NK-92 (cell line): ENCODE measurements at regions not wholly inside any gene's neighbourhood (a gene's known extent, or its start where the extent isn't known, plus 50 kb on each side); places are given as distances from the start of the nearest gene placed in this dataset.
"Not testable (repeated sequence)": the region's sequence is repeated elsewhere in the genome, so short reads cannot be mapped to it uniquely, and the experiment has no call there.

ENCODE experiments used
- DNase-seq: peaks from one replicate; lab custom pipeline; 2025; ENCODE audit not compliant: unreplicated experiment; lab: John Stamatoyannopoulos, UW

DNA sequence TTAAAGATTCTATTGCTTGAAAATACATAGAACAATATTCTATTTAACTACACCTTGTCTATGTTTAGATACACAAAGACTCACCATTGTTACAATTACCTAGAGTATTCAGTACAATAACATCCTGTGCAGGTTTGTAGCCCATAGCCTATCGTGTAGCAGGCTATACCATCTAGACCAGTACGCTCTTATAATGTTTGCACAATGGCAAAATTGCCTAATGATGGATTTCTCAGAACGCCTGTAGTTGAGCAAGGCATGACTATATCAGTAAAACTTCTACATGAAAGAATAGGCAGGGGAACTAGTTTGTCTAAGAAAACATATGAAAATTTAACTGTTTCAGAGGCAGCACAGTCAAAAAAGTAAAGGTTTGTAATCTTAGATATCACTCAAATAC is 375.9 kb downstream of the DAD1 start:
- no peak for DNase-seq

DNA sequence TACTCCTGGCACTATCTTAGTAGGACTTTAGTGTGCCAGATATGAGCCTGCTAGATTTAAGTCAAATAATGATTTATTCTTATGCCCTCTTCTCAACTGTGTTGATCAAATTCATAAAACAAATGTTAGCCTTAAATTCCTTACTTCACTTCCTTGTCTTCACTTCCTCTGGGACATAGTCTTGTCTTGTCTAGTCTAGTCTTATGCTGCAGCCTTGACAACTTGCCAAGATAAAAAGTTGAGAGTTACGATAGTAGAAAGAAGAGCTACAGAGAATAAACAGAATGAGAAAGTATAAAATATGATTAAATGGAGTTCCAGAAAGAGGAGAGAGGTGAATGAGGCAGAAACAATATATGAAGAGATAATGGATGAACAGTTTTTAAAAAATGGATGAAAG is 378.1 kb downstream of the DAD1 start:
- no peak for DNase-seq

DNA sequence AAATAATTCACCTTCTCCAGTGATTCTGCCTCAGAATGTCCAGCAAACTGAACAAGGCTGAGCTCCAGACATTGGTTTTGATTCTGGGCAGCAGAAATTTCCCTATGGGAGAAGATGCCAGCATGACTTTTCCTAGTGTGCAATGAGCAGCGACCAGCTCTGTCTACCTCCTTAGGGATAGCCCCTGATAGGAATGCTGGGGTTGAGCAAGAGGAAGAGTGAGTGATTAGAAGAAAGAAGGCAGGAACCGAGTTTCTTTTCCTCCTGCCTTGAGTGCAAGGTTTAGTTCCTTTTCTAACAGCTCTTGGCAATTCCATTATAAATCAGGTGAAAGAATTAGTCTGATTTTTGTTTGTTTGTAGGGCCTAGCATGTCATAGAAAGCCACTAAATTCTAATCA is 379.0 kb downstream of the DAD1 start:
- DNase-seq: no peak

DNA sequence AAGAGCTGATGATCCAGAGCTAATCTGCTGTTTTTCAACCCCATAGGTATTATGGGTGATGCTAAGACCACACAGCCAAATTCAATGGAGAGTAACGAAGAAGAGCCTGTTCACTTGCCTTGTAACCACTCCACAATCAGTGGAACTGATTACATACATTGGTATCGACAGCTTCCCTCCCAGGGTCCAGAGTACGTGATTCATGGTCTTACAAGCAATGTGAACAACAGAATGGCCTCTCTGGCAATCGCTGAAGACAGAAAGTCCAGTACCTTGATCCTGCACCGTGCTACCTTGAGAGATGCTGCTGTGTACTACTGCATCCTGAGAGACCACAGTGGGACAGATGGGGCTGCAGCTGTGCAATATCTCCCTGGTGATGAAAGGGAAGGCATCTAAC is 386.0 kb downstream of the DAD1 start:
- DNase-seq: no peak

DNA sequence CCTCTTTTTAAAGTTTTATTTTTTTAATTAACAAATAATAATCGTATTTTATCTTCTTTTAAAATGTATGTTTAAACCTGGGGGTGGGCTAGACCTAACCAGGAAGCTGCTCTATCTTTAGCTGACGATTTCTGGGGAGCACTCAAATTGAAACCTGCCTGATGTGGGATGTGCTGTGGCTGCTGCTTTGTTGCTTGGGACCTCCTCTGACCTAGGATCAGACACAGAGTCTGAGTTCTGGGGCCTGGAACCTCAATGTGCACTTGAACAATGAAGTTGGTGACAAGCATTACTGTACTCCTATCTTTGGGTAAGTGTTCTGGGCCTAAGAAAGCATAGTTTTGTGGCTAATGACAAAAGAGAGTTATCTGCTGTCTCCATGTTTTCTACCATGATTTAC is 386.7 kb downstream of the DAD1 start:
- no peak for DNase-seq

DNA sequence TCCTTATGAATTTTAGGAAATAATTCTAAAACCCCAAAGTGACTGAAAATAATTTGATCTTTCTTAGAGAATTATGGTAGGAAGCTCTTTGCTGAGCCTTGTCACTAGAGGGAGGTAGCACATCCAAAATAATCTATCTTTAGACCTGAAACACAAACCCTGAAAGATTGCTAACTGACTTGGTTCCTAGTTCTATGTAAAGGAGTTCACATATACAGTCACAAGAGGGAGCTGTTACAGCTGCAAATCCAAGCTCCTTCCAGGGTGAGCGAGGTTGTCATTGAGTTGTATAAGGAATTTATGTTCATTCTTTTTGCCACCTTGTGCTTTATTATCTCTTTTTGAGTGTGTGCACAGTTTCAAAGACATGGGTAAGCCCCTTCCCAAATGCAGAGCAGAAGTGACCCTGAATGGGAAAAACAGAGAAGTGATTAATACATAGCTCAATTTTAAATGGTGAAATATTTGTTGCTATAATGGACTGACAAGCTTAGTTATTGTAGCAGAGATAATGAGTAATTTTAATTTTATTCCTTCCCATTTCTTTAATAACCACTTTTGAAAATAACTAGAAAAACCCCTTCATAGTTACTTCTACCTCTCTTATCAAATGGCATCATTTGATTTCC is 387.9 kb downstream of the DAD1 start:
- DNase-seq: no peak

DNA sequence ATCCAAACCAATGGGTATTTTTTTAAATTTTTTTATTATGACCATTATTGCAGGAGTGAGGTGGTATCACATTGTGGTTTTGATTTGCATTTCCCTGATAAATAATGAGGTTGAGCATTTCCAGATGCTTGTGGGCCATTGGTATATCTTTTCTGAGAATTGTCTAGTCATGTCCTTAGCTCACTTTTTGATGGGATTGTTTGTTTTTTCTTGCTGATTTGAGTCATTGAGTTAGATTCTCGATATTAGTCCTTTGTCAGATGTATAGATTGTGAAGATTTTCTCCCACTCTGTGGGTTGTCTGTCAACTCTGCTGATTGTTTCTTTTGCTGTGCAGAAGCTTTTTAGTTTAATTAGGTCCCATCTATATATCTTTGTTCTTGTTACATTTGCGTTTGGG is 388.9 kb downstream of the DAD1 start:
- DNase-seq: not testable (repeated sequence)

DNA sequence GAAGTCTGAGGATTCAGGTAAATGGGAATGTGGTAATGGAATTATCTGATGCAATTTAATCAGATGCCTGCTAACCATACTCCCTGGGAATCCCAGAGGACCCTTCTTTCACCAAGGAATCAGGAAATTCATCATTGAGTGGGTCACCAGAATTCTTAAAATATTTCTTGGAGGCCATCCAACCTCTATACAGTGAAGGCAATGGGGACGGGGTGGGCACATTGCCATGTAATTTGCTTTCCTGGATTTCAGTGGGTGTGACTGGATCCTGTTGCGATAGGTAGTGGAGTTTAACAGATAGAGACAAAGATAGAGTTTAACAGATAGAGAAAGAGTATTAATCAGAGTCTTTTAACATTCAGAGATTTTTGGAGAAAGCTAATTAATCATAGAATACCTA is 394.4 kb downstream of the DAD1 start:
- no peak for DNase-seq

DNA sequence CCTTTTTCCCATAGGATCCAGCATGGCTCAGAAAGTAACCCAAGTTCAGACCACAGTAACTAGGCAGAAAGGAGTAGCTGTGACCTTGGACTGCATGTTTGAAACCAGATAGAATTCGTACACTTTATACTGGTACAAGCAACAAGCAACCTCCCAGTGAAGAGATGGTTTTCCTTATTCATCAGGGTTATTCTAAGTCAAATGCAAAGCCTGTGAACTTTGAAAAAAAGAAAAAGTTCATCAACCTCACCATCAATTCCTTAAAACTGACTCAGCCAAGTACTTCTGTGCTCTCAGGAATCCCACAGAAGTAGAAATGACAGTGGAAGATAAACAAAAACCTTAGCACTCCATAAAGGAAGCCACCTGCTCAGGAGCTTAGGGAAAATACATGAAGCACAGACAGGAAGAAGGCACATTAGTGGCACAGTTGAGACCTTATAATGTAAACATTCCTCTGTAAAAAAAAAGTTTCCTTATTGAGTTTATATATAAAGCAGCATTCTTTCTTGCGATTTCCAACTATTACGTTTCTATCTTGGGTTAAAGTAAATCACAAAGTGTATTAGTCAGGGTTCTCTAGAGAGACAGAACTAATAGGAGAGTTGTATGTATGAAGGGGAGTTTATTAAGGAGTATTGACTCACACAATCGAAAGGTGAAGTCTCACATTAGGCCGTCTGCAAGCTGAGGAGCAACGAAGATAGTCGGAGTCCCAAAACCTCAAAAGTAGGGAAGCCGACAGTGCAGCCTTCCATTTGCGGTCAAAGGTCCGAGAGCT is 398.4 kb downstream of the DAD1 start:
- DNase-seq: no peak

DNA sequence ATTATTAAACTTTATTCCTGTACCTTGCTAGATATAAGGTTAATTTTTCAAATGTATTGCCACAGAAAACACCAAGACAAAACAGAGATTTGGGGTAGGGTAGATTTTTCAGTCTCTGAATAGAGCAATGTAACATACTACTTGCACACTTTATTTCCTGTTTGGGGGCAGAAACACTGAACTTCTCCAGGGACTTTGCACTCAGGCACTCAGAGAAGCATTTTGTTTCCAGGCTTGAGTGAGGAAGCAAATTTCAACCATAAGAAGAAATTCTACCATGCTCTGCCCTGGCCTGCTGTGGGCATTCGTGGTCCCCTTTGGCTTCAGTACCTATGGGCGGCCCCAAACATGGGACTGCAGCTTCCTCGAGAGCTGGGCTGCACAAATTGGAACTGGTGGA is 399.1 kb downstream of the DAD1 start:
- no peak for DNase-seq

DNA sequence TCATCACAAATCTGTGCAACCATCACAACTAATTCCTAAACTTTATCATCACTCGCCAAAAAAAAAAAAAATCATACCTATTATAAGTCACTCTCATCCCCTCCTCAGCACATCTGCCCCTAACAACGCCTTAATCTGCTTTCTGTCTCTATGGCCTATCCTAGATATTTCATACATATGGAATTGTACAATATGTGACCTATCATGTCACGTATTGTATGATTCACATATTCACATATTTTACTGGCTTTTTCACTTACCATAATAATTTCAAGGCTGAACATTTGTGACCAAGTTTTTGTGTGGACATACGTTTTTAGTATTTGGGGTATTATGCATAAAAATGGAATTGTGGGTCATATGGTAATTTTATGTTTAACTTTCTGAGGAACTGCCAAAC is 400.7 kb downstream of the DAD1 start:
- no peak for DNase-seq

DNA sequence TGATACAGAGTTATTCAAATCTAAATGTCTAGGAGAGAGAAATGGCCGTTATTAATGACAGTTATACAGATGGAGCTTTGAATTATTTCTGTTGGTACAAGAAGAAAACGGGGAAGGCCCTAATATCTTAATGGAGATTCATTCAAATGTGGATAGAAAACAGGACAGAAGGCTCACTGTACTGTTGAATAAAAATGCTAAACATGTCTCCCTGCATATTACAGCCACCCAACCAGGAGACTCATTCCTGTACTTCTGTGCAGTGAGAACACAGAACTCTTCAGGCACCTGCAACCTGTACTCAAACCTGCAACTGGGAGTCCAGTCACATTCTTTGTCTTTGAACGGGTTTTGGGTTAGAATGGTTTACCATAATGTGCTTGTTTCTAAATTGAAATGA is 403.2 kb downstream of the DAD1 start:
- DNase-seq: no peak

DNA sequence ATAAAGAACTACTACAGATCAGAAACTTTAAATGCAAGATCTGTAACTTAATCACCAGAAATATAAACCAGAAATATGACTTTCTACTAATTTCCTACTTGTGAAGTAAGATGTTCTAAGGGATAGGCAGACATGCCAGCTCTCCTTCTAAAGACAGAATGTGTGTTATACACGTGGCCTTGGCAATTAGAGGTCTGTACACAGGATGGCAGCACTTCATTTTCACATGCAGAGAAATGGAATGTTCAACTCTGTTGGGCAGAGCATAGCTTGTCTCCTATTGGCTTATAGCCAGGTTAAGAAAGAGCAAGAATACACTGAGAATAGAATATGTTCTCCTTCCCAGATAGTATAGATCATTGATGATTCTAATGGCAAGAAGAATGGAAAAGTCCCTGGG is 403.8 kb downstream of the DAD1 start:
- DNase-seq: no peak

DNA sequence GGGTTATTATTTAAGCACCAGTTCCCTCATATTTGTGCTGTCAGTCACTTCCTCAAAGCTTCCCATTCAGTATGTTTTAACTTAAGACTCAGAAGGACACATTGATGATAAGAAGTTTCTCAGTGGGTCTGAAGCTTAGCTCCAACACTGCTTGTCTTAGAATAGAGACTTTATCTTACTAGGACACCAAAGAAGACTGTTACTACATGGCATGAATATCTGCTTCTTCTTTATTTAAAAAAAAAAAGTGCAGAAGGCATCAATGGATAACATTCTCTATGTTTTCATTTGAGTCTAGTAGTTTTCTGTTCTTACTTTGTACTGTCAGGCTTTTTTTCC is 404.2 kb downstream of the DAD1 start:
- DNase-seq: no peak

DNA sequence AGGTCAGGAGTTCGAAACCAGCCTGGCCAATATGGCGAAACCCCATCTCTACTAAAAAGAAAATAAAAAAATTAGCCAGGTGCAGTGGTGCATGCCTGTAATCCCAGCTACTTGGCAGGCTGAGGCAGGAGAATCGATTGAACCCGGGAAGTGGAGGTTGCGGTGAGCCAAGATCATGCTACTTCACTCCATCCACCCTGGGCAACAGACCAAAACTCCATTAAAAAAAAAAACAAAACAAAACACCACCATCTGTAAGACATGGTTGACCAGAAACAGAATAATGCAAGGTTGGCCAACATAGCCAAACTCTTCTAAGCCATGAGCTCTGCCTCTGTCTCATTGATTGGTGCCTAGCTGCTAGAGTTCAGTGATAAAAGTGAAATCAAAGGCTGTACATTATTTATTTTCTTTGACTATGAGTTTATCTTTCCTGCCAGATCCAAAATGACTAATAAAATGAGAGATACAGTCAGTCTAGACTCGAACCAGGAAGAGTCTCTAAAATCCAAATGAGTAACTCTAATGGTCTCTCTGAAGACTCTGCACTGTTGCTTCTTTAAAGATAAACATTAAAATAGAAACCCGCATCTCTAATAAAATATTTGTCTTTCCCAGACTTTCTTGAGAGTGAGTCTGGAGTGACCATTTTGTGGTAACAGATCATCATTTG is 404.7 kb downstream of the DAD1 start:
- DNase-seq: no peak

DNA sequence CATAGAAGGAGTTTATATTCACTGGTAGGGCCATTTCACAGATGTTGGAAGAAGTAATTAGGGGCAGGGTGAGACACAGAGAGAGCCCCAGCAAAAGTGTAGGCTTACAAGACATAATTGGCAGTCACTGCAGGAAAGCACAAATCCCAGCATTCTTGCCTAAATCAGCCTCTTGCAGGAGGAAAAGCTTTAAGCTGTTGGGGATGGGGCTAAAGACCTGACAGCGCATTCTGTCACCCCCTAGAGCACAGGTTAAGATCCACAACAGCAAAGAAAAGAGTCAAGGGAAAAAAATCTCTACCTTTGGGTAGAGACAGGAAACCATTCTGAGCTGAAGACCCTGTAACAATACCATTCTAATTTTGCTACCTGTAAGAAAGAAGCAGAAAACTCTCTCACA is 409.0 kb downstream of the DAD1 start:
- DNase-seq: no peak

DNA sequence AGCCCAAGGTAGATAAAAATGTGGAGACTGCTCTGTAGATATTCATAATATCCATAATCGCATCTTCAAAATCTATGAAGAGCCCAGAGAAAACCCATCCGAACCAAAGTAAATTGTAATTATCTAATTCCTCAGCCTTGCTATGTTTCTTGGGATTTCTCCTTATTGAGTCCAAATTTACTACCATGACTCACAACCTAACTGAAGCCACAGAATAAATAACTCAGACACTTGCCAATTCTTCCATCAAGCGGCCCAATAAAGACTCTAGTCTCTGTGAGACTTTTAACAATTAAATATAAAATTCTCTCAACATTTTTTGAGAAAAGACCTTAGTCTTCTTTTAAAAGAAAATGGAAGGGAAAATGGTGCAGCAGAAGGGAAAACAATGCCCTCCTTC is 409.8 kb downstream of the DAD1 start:
- no peak for DNase-seq

DNA sequence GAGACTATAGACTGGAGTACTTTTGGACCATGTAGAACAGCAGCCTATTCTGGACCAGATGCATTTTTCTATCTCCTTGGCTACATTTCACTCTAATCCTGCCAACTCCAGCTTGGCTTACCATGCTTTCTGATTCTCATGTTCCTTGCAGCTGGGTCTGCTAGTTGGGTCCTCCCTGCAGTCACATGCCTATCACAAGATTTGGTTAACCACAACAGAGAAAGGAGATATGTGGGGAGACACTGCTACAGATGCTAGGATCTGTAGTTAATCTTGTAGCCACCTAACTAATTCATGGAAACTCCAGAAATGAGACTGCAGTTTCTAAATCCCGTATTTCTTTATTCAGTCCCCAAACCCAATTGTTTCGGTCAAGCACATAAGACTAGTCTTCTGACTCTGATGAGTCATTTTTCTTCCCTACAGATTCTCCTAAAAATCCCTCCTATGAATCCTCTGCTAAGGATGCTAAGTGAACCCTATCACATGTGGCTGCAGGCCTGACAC is 410.6 kb downstream of the DAD1 start:
- DNase-seq: no peak

DNA sequence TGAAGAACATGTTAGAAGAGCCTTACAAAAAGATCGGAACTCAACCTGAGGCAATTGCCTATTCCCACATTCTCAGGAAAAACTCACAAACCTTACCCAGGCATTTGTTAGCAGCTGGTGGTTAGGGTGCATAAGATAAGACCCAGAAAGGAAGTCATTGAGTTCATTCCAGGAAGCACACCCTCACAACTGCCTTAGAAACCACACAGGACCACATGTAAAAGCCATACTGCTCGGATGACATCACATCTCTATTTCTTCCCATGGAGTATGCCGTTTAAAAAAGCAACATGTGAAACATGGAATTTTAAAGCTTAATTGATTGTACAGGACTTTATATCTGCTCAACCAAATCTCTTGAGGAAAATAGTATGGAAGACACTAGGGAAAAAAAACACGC is 411.2 kb downstream of the DAD1 start:
- no peak for DNase-seq

DNA sequence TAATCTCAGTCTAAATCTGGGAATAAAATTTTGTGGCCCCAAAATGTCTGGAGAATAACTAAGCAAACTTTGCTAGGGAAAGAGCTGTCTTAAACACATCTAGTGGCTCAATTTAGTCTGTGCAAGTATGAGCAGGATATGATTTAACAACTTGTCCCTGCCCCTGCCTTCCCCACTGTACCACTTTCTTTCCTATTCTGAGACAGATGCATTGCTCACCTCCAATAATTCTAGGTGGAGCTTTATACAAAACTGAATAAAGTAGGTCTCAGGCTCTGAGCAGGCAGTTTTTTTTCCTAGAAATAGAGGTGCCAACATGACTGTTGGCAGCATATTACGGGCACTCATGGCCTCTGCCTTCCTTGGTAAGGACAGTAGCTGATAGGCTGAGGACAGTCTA is 412.1 kb downstream of the DAD1 start:
- DNase-seq: no peak

DNA sequence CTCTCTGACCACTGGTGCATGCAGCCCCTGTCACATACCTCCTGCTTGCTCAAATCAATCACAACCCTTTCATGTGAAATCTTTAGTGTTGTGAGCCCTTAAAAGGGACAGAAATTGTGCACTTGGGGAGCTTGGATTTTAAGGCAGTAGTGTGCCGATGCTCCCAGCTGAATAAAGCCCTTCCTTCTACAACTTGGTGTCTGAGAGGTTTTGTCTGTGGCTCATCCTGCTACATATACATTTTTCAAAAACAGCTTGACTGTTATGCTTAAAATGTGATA is 413.8 kb downstream of the DAD1 start:
- DNase-seq: not testable (repeated sequence)

DNA sequence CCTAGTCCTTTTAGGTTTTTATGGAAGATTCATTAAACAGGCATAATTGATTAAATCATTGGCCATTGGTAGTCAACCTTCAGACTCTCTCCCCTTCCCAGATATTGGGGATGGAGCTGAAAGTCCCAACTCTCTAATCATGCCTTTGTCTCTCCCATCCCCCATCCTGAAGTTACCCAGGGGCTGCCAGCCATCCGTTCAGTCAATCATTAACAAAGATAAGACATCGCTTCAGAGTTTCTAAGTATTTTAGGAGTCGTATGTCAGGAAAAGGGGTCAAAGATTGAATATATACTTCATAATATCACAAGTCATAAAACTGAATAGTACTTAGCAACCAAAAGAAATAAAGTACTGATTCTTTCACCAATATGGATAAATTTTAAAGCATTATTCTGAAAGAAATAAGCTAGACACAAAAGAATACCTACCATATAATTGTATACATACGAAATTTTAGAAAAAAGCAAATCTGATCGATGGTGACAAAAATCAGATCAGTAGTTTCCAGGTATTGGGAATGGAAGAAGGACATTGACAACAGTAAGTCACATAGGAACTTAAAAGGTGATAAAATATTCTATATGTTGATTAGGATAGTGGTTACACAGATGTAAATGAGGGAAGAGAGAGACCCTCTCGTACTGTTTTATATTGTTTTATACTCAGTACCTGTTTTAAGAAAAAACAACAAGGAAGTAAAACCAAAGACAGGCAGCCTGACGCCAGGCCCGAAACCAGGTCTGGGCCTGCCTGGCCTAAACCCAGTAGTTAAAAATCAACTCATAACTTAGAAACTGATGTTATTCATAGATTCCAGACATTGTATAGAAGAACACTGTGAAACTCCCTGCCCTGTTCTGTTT is 414.4 kb downstream of the DAD1 start:
- DNase-seq: no peak
